ENCODE measurements at regions not wholly inside any gene's neighbourhood (a gene's known extent, or its start where the extent isn't known, plus 50 kb on each side); places are given as distances from the start of the nearest gene placed in this dataset.
A peak's percentile ranks its signal among the peaks of the same experiment; 100 is the strongest.
"Not testable (repeated sequence)": the region's sequence is repeated elsewhere in the genome, so short reads cannot be mapped to it uniquely, and the experiment has no call there.

- H3K9me3 ChIP-seq (ENCODE audit: low read length) = no peaks in the 10 kb centered on the region
- no peaks in the 10 kb centered on the region for H3K27me3 ChIP-seq (ENCODE audit: control insufficient read depth in 1 of 2, insufficient read depth in 2 of 2, low read length in 2 of 2)
- intact Hi-C loops (cut with micrococcal nuclease; ENCODE audit: unreplicated experiment) (no loop called here), in situ Hi-C loops (cut with HindIII; ENCODE audit: extremely low pct_ligation_motif_present, low pct_unique_long_range_greater_than_20kb) (no loop called here)
- H3K4me2 ChIP-seq (ENCODE audit: low read depth, low read length) = no peak overlapping the region
- ChIA-PET CTCF (ENCODE audit: low intra/inter-chr PET ratio, low total read pairs) (no interaction called here), POLR2A (no interaction called here)
- ATAC-seq (no peak), FAIRE-seq (no peak), DNase-seq (ENCODE audit: low spot score) (no peak)
- no peak overlapping the region for H2AFZ ChIP-seq (ENCODE audit: low read length)
- TF ChIP-seq CEBPB (IDR thresholded peaks at IDR 0.05; ENCODE audit: borderline replicate concordance, low read depth, low read length) = peak; percentile 32; the same call in 1 of the 2 replicates
- TF ChIP-seq EED (CRISPR knock-in tag; IDR thresholded peaks at IDR 0.05) = no peak
- no peak overlapping the region for H3K27ac ChIP-seq (ENCODE audit: extremely low read length, insufficient read depth, low read length)
- H4K20me1 ChIP-seq (ENCODE audit: insufficient read depth, low read length) = no peaks in the 10 kb centered on the region
- H3K9ac ChIP-seq (ENCODE audit: insufficient read depth, low read depth, low read length) = no peak overlapping the region
- H3K4me1 ChIP-seq (ENCODE audit: insufficient read depth, low read length) = no peaks in the 10 kb centered on the region
- no peak overlapping the region for H3K4me3 ChIP-seq (replicated peaks in 1 of 3; ENCODE audit: insufficient read depth in 1 of 3, low read depth in 2 of 3, low read length in 3 of 3)
- BruUV-seq (replicated peaks) = no TSS peak
- no peaks in the 10 kb centered on the region for H3K36me3 ChIP-seq (replicated peaks in 1 of 2; ENCODE audit: control insufficient read depth in 1 of 2, insufficient read depth in 2 of 2, low read length in 2 of 2)
- H3K79me2 ChIP-seq (ENCODE audit: insufficient read depth, low read length) = no peaks in the 10 kb centered on the region
- 33% methylated on average over 12 of the region's 12 CpGs for WGBS (ENCODE audit: low lambda C conversion rate)
These were observed 162.4 kb downstream of the C12orf75 start for GRCh38 chr12:105492591-105493545.

DNA sequence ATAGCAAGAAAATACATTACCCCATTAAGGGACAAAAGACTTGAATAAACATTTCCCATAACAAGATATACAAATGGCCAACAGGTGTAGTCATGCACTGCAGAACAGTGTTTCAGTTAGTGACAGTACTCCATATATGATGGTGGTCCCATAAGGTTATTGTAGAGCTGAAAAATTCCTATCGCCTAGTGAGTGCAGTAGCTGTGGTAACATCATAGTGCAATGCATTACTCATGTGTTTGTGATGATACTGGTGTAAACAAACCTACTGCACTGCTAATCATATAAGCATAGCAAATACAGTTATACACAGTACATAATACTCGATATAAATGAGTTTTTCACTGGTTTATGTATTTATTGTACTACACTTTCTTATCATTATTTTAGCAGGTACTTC lies 168.7 kb downstream of the C12orf75 start:
- FAIRE-seq (no peak), DNase-seq (ENCODE audit: low spot score) (no peak), ATAC-seq (no peak)
- Histone ChIP-seq H3K4me1 (ENCODE audit: insufficient read depth, low read length) (no peaks in the 10 kb centered on the region), H3K27ac (ENCODE audit: extremely low read length, insufficient read depth, low read length) (no peak overlapping the region), H2AFZ (ENCODE audit: low read length) (no peak overlapping the region), H3K27me3 (ENCODE audit: control insufficient read depth in 1 of 2, insufficient read depth in 2 of 2, low read length in 2 of 2) (no peaks in the 10 kb centered on the region), H3K9me3 (ENCODE audit: low read length) (no peaks in the 10 kb centered on the region), H4K20me1 (ENCODE audit: insufficient read depth, low read length) (no peaks in the 10 kb centered on the region), H3K4me3 (replicated peaks in 1 of 3; ENCODE audit: insufficient read depth in 1 of 3, low read depth in 2 of 3, low read length in 3 of 3) (no peak overlapping the region), H3K79me2 (ENCODE audit: insufficient read depth, low read length) (no peaks in the 10 kb centered on the region), H3K9ac (ENCODE audit: insufficient read depth, low read depth, low read length) (no peak overlapping the region), H3K36me3 (replicated peaks in 1 of 2; ENCODE audit: control insufficient read depth in 1 of 2, insufficient read depth in 2 of 2, low read length in 2 of 2) (no peaks in the 10 kb centered on the region), H3K4me2 (ENCODE audit: low read depth, low read length) (no peak overlapping the region)
- ChIA-PET CTCF (ENCODE audit: low intra/inter-chr PET ratio, low total read pairs) (no interaction called here), POLR2A (no interaction called here)
- intact Hi-C loops (cut with micrococcal nuclease; ENCODE audit: unreplicated experiment) = no loop called here
- no TSS peak for BruUV-seq (replicated peaks)
- TF ChIP-seq ZNF282 (IDR thresholded peaks at IDR 0.05; ENCODE audit: partially characterized antibody) (no peak), NFATC3 (CRISPR knock-in tag; IDR thresholded peaks at IDR 0.05) (no peak), ZNF556 (CRISPR knock-in tag; IDR thresholded peaks at IDR 0.05; ENCODE audit: borderline replicate concordance) (no peak)
- in situ Hi-C loops (cut with HindIII; ENCODE audit: extremely low pct_ligation_motif_present, low pct_unique_long_range_greater_than_20kb) = no loop called here
- 0% methylated on average over 2 of the region's 2 CpGs for WGBS (ENCODE audit: low lambda C conversion rate)

DNA sequence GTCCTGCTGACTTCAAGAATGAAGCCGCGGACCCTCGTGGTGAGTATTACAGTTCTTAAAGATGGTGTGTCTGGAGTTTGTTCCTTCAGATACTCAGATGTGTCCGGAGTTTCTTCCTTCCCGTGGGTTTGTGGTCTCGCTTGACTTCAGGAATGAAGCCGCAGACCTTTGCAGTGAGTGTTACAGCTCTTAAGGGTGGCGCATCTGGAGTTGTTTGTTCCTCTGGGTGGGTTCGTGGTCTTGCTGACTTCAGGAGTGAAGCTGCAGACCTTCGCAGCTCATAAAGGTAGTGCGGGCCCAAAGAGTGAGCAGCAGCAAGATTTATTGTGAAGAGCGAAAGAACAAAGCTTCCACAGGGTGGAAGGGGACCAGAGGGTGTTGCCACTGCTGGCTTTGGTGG lies 170.2 kb downstream of the C12orf75 start:
- H2AFZ ChIP-seq (ENCODE audit: low read length); in situ Hi-C loops (cut with HindIII; ENCODE audit: extremely low pct_ligation_motif_present, low pct_unique_long_range_greater_than_20kb); POLR2A ChIA-PET; DNase-seq (ENCODE audit: low spot score); H3K4me2 ChIP-seq (ENCODE audit: low read depth, low read length); H3K9ac ChIP-seq (ENCODE audit: insufficient read depth, low read depth, low read length); H3K27me3 ChIP-seq (ENCODE audit: control insufficient read depth in 1 of 2, insufficient read depth in 2 of 2, low read length in 2 of 2); BruUV-seq (replicated peaks); FAIRE-seq; H3K27ac ChIP-seq (ENCODE audit: extremely low read length, insufficient read depth, low read length); H3K9me3 ChIP-seq (ENCODE audit: low read length); H3K4me1 ChIP-seq (ENCODE audit: insufficient read depth, low read length); H4K20me1 ChIP-seq (ENCODE audit: insufficient read depth, low read length); CTCF ChIA-PET (ENCODE audit: low intra/inter-chr PET ratio, low total read pairs); H3K79me2 ChIP-seq (ENCODE audit: insufficient read depth, low read length); H3K4me3 ChIP-seq (replicated peaks in 1 of 3; ENCODE audit: insufficient read depth in 1 of 3, low read depth in 2 of 3, low read length in 3 of 3); intact Hi-C loops (cut with micrococcal nuclease; ENCODE audit: unreplicated experiment); H3K36me3 ChIP-seq (replicated peaks in 1 of 2; ENCODE audit: control insufficient read depth in 1 of 2, insufficient read depth in 2 of 2, low read length in 2 of 2); ATAC-seq: not testable (repeated sequence)
- 59% methylated on average over 12 of the region's 12 CpGs for WGBS (ENCODE audit: low lambda C conversion rate)
